ENCODE measurements at regions not wholly inside any gene's neighbourhood (a gene's known extent, or its start where the extent isn't known, plus 50 kb on each side); places are given as distances from the start of the nearest gene placed in this dataset.

DNA sequence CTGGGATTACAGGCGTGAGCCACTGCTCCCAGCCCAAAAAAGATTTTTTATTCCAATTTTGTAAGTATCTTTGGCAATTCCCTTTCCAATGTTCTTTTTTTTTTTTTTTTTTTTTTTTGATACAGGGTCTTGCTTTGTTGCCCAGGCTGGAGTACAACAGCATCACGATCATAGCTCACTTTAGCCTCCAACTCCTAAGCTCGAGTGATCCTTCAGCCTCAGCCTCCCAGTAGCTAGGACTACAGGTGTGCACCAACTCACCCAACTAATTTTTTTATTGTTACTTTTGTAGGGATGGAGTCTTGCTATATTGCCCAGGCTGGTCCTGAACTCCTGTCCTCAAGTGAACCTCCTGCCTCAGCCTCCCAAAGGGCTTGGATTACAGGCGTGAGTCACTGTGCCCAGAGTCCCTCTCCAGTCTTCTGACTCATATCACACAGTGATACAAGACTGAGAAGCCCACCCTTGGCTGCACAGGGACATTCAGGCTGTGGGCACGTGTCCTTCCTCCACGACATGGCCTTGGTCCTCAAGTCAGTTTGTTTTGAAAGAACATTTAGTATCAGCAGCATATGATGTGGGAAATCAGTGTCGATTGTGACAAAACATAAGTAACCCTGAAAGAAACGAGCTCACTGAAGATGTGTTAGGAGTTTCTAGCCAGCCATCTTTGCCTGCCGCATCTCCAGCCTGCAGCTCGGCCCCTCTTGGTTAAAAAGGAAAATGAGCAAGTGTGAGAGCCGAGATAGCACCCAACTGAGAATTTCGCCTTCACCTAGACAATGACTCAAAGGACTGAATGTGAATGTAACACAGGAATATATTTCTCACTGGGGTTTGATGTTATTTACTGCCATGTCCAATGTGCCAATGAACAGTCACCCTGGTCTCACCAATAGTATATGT is 175.5 kb downstream of the MN1 start:
- H3K4me3 Mint-ChIP-seq: no peak overlapping the region
- intact Hi-C loops (cut with micrococcal nuclease): no loop called here
- H3K36me3 Mint-ChIP-seq (ENCODE audit: low read depth): no peaks in the 10 kb centered on the region
- H3K27me3 Mint-ChIP-seq: no peaks in the 10 kb centered on the region
- H3K27ac Mint-ChIP-seq: no peak overlapping the region
- no peaks in the 10 kb centered on the region for H3K4me1 Mint-ChIP-seq (ENCODE audit: low read depth)
- H3K9me3 Mint-ChIP-seq: no peaks in the 10 kb centered on the region

GRCh38 chr22:27626675-27627443 is 174.7 kb downstream of the MN1 start:
- no peaks in the 10 kb centered on the region for H3K9me3 Mint-ChIP-seq
- H3K4me3 Mint-ChIP-seq: no peak overlapping the region
- H3K27ac Mint-ChIP-seq: no peak overlapping the region
- H3K27me3 Mint-ChIP-seq: no peaks in the 10 kb centered on the region
- H3K36me3 Mint-ChIP-seq (ENCODE audit: low read depth): no peaks in the 10 kb centered on the region
- H3K4me1 Mint-ChIP-seq (ENCODE audit: low read depth): no peaks in the 10 kb centered on the region
- intact Hi-C loops (cut with micrococcal nuclease): no loop called here

GRCh38 chr22:27627444-27627833 is 174.1 kb downstream of the MN1 start:
- no peaks in the 10 kb centered on the region for H3K36me3 Mint-ChIP-seq (ENCODE audit: low read depth)
- no peaks in the 10 kb centered on the region for H3K27me3 Mint-ChIP-seq
- H3K9me3 Mint-ChIP-seq: no peaks in the 10 kb centered on the region
- intact Hi-C loops (cut with micrococcal nuclease): no loop called here
- H3K4me1 Mint-ChIP-seq (ENCODE audit: low read depth): no peaks in the 10 kb centered on the region
- no peak overlapping the region for H3K27ac Mint-ChIP-seq
- no peak overlapping the region for H3K4me3 Mint-ChIP-seq

DNA sequence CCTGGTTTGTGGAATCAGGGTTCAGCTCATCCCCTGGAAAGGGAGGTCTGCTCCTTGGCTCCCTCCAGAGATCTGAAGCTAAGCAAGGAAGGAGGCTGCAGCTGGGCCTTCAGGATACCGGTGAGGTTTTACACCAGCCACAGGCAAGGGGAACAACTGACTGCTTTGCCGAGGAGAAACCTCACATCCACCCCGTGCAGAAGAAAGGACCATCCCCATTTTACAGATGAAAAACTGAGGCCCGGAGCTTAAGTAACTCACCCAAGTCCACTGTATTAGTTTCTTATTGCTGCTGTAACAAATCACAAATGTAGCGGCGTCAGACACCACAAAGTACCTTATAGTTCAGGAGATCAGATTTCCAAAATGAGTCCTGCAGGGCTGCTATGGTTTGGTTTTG is 173.7 kb downstream of the MN1 start:
- Mint-ChIP-seq H3K4me3 (no peak overlapping the region), H3K36me3 (ENCODE audit: low read depth) (no peaks in the 10 kb centered on the region), H3K27me3 (peaks cover 4% of the 10 kb centered on the region), H3K4me1 (ENCODE audit: low read depth) (no peaks in the 10 kb centered on the region), H3K27ac (no peak overlapping the region), H3K9me3 (no peaks in the 10 kb centered on the region)
- intact Hi-C loops (cut with micrococcal nuclease): no loop called here

- no peak overlapping the region for H3K4me3 Mint-ChIP-seq
- H3K4me1 Mint-ChIP-seq (ENCODE audit: low read depth): no peaks in the 10 kb centered on the region
- no peaks in the 10 kb centered on the region for H3K9me3 Mint-ChIP-seq
- intact Hi-C loops (cut with micrococcal nuclease): no loop called here
- no peak overlapping the region for H3K27ac Mint-ChIP-seq
- peaks cover 8% of the 10 kb centered on the region for H3K27me3 Mint-ChIP-seq
- no peaks in the 10 kb centered on the region for H3K36me3 Mint-ChIP-seq (ENCODE audit: low read depth)
Observed at GRCh38 chr22:27628341-27628740, 173.2 kb downstream of the MN1 start.

- Mint-ChIP-seq H3K27me3 (peaks cover 10% of the 10 kb centered on the region), H3K4me1 (ENCODE audit: low read depth) (no peaks in the 10 kb centered on the region), H3K36me3 (ENCODE audit: low read depth) (no peaks in the 10 kb centered on the region), H3K9me3 (no peaks in the 10 kb centered on the region), H3K27ac (no peak overlapping the region), H3K4me3 (no peak overlapping the region)
- intact Hi-C loops (cut with micrococcal nuclease): no loop called here
Observed at GRCh38 chr22:27628891-27629631, 172.5 kb downstream of the MN1 start.

DNA sequence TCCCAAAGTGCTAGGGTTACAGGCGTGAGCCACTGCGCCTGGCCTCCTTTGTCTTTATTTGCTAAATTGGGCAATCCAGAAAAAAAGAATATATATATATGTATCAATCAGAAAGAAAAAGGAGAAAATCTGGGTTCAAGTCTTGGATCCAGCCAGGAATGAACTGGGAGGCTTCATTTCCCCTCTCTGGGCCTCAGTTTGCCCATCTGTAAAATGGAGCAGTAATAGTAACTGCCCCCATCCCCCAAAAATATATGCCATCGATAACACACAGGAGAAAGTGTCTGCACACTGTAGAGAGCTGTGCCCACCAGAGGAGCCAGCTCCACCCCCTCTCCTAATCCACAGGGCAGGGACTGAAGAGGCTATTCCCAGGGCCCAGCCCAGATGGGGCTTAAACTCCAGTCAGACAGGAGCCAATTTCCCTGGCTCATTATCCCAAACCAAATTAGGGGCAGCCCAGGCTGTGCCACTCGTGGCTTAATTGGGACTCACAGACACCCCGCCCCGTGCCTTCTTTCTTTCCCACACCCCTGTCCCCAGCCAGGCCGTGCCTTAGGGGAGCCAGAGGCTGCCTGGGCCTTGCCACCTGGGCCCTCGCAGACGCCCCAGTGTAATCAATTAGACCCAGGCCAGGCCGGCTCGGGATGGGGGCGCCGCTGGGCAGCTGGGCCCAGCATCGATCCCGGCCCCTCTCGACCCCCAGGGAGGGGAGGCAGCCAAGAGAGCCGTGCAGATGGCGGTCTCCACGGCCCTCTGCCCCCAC is 171.5 kb downstream of the MN1 start:
- Mint-ChIP-seq H3K4me3 (no peak overlapping the region), H3K27ac (no peak overlapping the region), H3K4me1 (ENCODE audit: low read depth) (no peaks in the 10 kb centered on the region), H3K9me3 (no peaks in the 10 kb centered on the region), H3K27me3 (peaks cover 10% of the 10 kb centered on the region), H3K36me3 (ENCODE audit: low read depth) (no peaks in the 10 kb centered on the region)
- intact Hi-C loops (cut with micrococcal nuclease): no loop called here

GRCh38 chr22:27630754-27631153 is 170.8 kb downstream of the MN1 start:
- H3K4me3 Mint-ChIP-seq: no peak overlapping the region

GRCh38 chr22:27631641-27632040 is 169.9 kb downstream of the MN1 start:
- Mint-ChIP-seq H3K27ac (no peak overlapping the region), H3K4me3 (no peak overlapping the region), H3K27me3 (peaks cover 10% of the 10 kb centered on the region), H3K4me1 (ENCODE audit: low read depth) (no peaks in the 10 kb centered on the region), H3K36me3 (ENCODE audit: low read depth) (no peaks in the 10 kb centered on the region), H3K9me3 (no peaks in the 10 kb centered on the region)
- intact Hi-C loops (cut with micrococcal nuclease): no loop called here

More at GRCh38 chr22:27630754-27631153, 170.8 kb downstream of the MN1 start:
- intact Hi-C loops (cut with micrococcal nuclease): no loop called here
- Mint-ChIP-seq H3K27me3 (peaks cover 10% of the 10 kb centered on the region), H3K27ac (no peak overlapping the region), H3K9me3 (no peaks in the 10 kb centered on the region), H3K36me3 (ENCODE audit: low read depth) (no peaks in the 10 kb centered on the region), H3K4me1 (ENCODE audit: low read depth) (no peaks in the 10 kb centered on the region)

GRCh38 chr22:27632451-27633295 is 168.9 kb downstream of the MN1 start:
- no peaks in the 10 kb centered on the region for H3K36me3 Mint-ChIP-seq (ENCODE audit: low read depth)
- H3K27ac Mint-ChIP-seq: no peak overlapping the region
- intact Hi-C loops (cut with micrococcal nuclease): no loop called here
- H3K27me3 Mint-ChIP-seq: peaks cover 10% of the 10 kb centered on the region
- H3K9me3 Mint-ChIP-seq: no peaks in the 10 kb centered on the region
- no peaks in the 10 kb centered on the region for H3K4me1 Mint-ChIP-seq (ENCODE audit: low read depth)
- no peak overlapping the region for H3K4me3 Mint-ChIP-seq

- intact Hi-C loops (cut with micrococcal nuclease): no loop called here
- no peaks in the 10 kb centered on the region for H3K4me1 Mint-ChIP-seq (ENCODE audit: low read depth)
- H3K4me3 Mint-ChIP-seq: no peak overlapping the region
- no peaks in the 10 kb centered on the region for H3K36me3 Mint-ChIP-seq (ENCODE audit: low read depth)
- H3K27me3 Mint-ChIP-seq: peaks cover 10% of the 10 kb centered on the region
- H3K27ac Mint-ChIP-seq: no peak overlapping the region
- H3K9me3 Mint-ChIP-seq: no peaks in the 10 kb centered on the region
Observed at GRCh38 chr22:27633296-27633871, 168.2 kb downstream of the MN1 start.

- intact Hi-C loops (cut with micrococcal nuclease): no loop called here
- Mint-ChIP-seq H3K27me3 (peaks cover 10% of the 10 kb centered on the region), H3K36me3 (ENCODE audit: low read depth) (no peaks in the 10 kb centered on the region), H3K4me1 (ENCODE audit: low read depth) (no peaks in the 10 kb centered on the region), H3K4me3 (no peak overlapping the region), H3K27ac (no peak overlapping the region), H3K9me3 (no peaks in the 10 kb centered on the region)
Observed at GRCh38 chr22:27634043-27634740, 167.4 kb downstream of the MN1 start.

Data from dendritic cell treated with granulocyte-macrophage colony-stimulating factor and Interleukin-4, amounts not matched to agents 40 ng/mL and 50 ng/mL, for 4 days (primary cell).